NCI-H1930 (cell line): ENCODE measurements at regions not wholly inside any gene's neighbourhood (a gene's known extent, or its start where the extent isn't known, plus 50 kb on each side); places are given as distances from the start of the nearest gene placed in this dataset.
"Not testable (repeated sequence)": the region's sequence is repeated elsewhere in the genome, so short reads cannot be mapped to it uniquely, and the experiment has no call there.

Experiments
- DNase-seq, 2 experiments: peaks; one replicate each; lab custom pipeline; 2025; lab: John Stamatoyannopoulos, UW

DNA sequence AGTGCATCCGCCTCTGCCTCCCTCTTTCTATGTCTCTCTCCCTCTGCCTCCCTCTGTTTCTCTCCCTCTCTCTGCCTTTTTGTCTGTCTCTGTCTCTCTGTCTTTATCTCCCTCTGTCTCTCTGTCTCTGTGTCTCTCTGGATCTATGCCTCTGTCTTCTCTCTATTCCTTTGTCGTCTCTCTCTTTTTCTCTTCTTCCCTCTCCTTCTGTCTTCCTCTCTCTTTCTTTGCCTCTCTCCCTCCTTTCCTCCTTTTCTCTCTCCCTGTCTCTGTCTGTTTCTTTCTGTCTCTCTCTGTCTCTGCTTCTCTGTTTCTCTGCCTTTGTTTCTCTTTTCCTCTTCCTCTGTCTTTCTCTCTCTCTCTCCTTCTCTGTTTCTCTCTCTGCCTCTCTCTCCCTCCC lies 678.8 kb upstream of the NRP1 start:
- no peak for DNase-seq

DNA sequence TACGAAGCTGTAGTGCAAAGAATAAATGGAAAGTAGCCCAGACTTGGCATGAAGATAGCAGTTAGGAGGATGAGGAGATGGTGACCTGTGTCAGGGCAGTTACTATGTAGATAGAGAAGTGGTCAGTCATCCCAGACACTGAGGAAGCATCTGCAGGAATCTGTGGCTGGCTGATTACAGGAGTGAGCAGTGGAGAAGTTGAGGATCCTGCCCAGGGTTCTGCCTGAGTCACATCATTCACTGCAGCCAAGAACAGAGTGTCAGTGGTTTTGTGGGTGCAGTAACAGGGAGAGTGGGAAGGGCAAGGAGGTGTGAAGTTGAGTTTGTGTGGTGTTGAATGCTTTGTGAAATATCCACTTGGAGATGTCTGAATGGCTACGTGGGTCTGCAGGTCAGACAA lies 676.4 kb upstream of the NRP1 start:
- DNase-seq: no peak

DNA sequence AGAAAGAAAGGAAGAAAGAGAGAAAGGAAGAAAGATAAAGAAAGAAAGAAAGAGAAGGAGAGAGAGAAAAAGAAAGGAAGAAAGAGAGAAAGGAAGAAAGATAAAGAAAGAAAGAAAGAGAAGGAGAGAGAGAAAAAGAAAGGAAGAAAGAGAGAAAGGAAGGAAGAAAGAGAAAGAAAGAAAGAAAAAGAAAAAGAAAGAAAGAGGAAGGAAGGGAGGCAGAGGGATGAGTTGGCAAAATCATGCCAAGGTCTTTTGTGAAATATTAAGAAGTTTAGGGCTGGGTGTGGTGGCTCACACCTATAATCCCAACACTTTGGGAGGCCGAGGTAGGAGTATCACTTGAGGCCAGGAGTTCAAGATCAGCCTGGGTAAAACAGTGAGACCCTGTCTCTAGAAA lies 675.8 kb upstream of the NRP1 start:
- DNase-seq: not testable (repeated sequence)

GRCh38 chr10:34008656-34009055 lies 674.2 kb upstream of the NRP1 start:
- DNase-seq: no peak

DNA sequence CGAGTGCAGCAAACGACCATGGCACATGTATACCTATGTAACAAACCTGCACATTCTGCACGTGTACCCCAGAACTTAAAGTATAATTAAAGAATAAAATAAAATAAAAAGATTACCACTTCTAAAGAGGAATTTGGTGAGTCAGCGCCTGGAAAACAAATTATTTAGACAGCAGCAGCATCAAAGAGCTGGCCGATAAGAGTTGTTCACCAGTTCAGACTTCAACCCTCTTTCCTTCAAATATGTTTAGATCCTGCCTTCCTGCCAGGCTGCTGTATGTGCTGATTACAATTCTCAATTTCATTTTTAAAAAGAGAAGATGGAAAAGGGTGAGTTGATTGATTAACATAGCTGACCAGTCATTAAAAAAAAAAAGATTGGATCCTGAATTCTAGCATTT lies 672.0 kb upstream of the NRP1 start:
- DNase-seq: no peak

GRCh38 chr10:34003561-34003960 lies 669.1 kb upstream of the NRP1 start:
- DNase-seq: no peak

DNA sequence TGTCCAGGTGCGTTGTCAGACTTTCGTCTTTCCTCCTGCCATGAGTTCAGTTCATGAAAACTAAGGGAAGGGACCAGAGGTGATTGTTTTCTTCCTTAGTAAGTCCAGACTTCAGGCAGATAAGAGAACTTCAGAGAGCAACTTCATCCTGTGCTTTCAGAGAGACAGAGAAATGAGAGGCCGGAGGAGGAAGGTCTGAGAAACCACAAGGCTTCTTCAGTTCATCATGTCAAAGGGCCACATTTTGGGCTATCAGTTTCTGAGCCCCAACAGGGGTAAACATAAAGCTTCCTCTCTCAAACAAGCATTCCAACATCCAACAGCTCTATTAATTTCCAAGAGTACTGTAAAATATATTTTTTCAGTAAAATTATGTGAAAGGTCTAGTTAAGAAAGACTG lies 668.4 kb upstream of the NRP1 start:
- no peak for DNase-seq

DNA sequence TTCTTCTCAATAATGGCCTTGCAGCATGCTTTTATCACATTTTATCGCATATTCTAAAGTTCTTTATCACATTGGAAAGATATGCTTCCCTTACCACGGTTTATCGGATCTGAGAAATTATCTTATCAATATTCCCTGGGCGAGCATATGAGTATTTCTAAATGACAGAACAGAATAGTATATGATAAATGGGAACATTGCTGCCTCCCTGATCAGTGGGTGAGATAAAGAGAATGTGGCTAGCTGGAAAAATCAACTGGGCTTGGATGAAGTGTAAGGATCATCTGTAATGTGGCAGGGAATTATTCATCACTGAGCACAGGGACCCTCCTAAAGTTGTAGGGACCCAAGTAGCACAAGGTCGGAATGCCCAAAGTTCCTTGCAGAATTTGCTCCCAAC lies 667.4 kb upstream of the NRP1 start:
- no peak for DNase-seq

DNA sequence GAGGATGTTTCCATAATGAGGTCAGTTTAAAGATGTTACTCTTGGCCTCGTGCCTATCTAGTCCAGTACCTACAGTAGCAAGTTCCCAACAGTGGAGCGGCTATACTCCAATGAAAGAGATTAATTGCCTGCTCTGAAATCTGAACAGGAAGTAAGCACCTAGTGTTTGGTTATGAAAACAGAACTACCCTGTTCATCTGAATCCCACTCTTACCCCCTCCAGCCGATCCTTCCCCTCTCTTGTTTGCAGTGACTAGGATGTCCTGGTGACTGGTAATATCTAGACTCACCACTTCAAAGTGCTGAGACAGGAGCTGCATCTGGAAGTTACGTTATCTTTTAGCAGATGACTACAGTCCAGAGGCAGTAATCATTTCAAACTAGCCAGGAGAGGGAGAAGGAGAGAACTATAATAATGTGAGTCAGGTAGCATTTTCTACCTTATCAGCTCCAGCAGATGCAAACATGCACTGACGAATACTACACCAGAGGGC lies 666.7 kb upstream of the NRP1 start:
- no peak for DNase-seq

GRCh38 chr10:33993917-33994316 lies 659.5 kb upstream of the NRP1 start:
- DNase-seq: no peak

- DNase-seq: no peak
Observed at GRCh38 chr10:33991924-33992323, 657.5 kb upstream of the NRP1 start.

DNA sequence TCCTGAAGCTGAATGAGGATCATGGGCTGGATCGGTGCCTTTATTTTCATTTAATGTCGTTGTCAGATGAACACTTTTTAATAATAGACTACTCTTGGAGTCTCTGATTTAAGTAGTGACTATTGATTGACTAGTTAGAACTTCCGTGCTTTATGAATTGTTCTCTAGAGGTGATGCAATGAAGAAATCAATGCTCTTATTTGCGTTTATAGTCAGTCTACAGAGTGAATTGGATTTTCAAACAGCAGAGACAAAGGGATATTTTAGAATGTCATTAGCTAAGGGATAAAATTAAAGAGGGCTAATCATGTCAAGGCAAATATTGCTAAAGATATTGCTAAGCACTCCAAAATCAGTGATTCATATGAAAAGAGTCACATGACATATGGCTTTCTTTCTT lies 652.0 kb upstream of the NRP1 start:
- no peak for DNase-seq

GRCh38 chr10:33986016-33986415 lies 651.5 kb upstream of the NRP1 start:
- DNase-seq: no peak

- no peak for DNase-seq
Observed at GRCh38 chr10:33982995-33983394, 648.5 kb upstream of the NRP1 start.

- DNase-seq: no peak
Observed at GRCh38 chr10:33981301-33981700, 646.8 kb upstream of the NRP1 start.

GRCh38 chr10:33979195-33979594 lies 644.7 kb upstream of the NRP1 start:
- DNase-seq: no peak

- DNase-seq: no peak
Observed at GRCh38 chr10:33975481-33975880, 641.0 kb upstream of the NRP1 start.

GRCh38 chr10:33974976-33975478 lies 640.6 kb upstream of the NRP1 start:
- DNase-seq: no peak

- no peak for DNase-seq
Observed at GRCh38 chr10:33968983-33969382, 634.5 kb upstream of the NRP1 start.

DNA sequence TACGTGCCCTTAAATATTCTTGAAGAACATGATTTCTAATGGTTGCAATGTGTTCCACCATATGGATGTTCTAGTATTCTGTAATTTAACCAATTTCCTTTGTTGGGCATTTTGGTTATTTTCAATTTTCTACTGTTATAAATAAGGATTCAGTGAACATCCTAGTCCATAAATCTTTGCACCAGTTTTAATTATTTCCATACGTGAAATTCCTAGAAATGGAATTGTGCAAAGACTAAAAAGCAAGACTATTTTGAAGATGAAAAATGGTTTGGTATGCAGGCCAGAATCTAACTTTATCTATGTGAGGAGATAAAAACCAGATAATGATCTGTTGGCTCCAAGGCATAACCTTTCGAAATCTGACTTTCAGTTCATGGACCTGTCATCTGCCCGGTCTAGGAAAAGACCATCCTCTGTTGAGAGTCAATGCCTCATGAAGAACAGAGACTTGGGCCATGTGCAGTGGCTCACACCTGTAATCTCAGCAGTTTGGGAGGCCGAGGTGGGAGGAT lies 633.2 kb upstream of the NRP1 start:
- no peak for DNase-seq

GRCh38 chr10:33966946-33967345 lies 632.5 kb upstream of the NRP1 start:
- no peak for DNase-seq

GRCh38 chr10:33965795-33966581 lies 631.5 kb upstream of the NRP1 start:
- no peak for DNase-seq

- DNase-seq: no peak
Observed at GRCh38 chr10:33963729-33964128, 629.3 kb upstream of the NRP1 start.

DNA sequence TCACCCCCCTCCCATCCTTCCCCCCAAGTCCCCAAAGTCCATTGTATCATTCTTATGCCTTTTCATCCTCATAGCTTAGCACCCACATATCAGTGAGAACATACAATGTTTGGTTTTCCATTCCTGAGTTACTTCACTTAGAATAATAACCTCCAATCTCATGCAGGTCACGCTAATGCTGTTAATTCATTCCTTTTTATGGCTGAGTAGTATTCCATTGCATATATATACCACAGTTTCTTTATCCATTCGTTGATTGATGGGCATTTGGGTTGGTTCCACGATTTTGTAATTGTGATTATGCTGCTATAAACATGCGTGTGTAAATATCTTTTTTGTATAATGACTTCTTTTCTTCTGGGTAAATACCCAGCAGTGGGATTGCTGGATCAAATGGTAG lies 621.9 kb upstream of the NRP1 start:
- DNase-seq: not testable (repeated sequence)
